GM19467 (cell line): ENCODE measurements at regions not wholly inside any gene's neighbourhood (a gene's known extent, or its start where the extent isn't known, plus 50 kb on each side); places are given as distances from the start of the nearest gene placed in this dataset.

Experiments used
- ATAC-seq: cut with Tn5 transposase; IDR thresholded peaks from one replicate; pipeline ENCODE4 v1.9.1; 2021; ENCODE audit warnings: mild to moderate bottlenecking, moderate library complexity; ENCODE audit not compliant: unreplicated experiment

DNA sequence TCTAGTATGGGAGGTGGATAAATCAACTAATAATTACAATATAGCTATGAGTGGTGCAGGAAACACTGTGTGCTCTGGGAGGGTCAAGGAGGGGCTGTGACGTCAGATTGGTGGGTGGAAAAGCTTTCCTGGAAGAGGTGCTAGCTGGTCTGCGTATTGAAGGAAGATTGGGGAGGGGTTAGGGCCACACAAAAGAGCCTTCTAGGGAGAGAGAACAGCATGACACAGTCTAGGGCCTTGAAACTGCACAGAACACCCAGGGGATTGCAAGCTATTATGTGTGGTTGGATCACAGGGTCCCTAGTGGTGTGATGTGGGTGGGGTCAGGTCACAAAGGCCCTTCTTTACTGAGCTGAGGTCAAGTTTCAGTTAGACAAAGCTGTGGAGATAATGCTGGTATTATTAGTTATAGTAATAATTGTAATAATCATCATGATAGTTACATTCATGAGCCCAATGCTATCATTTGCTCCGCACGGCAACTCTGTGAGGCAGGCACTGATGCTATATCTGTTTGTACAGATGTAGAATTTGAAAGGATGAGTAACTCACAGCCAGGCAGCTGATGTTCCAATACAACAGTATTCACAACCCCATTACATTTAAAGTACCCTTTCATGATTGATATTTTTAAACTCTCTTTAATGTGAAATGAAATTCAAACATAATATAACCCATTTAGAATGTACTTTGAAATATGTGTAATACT is 197.4 kb upstream of the IL12B start:
- ATAC-seq = no peak

DNA sequence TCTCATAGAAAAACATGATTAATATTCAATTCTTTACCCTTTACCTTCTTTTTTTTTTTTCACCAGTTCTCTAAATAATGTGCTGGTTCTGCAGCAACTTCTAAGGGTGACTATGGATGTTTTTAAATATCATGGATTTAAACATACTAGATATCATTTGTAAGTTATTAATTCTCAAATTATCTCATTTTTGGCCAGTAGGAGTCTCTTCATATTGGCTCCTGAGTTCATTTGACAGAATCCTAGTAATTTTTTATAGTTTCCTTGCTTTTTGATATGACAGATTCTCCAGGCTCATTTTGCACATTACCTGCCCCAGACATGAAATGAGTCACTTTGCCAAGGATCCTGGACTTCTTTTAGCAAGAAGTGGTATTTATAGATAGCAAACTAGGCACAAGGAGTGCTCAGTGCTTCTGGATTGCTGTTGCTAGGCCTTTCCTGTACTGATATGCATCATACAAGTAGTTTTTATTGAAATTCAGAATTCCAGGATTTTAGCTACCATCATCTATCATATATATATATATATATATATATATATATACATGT is 201.3 kb upstream of the IL12B start:
- ATAC-seq = no peak

DNA sequence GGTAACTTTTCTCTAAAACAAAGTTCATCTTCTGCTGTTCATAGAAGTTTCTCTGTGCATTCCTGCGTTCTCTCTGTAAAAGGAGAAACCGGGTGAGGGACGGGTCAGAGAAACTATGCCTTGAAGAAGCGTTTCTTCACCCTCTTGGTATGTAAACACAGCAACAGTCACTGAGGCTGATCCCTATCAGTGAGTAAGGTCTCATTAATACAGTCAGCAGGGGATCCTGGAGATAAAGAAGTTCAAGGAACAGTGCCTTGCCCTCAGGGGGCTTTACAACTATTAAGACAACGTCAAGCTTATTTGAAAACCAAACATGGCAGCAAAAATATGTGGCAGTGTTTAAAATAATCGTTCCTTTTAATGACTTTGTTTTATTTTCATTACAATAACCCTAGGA is 202.9 kb upstream of the IL12B start:
- ATAC-seq = no peak

DNA sequence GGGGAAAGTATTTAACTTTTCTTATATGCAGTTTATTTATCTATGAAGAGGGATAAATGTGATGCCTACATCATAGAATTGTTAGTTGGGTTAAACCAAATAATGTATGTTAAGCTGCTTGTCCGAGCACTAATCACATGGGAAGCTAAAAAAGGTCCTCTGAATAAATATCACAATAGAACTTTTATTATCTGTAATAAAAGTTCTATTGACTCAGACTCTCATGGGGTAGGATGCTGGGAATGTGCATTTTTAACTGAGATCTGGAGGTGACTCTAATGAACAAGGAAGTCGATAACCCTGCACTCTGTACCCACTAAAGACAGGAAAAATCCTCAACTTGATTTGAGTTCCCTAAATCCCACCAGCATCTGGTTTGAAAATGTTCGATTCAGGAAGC is 205.9 kb upstream of the IL12B start:
- no peak for ATAC-seq

DNA sequence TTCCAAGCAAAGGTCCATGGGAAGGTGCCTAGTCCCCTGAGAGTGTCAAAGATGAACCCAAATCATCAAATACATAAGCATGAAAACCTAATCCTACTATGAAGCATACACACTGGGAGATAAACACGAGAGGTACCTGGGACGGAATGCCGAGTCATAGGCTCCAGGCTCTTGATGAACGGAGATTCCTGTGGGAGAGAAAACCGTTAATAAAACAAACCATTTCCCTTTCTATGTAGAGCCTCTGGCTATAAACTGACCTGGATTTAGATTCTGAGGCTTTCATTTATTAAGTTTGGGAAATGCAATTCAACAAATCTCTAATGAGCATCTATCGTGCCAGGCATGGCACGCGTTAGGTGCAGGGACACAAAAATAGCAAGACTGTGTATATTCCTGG is 206.4 kb upstream of the IL12B start:
- ATAC-seq = no peak

DNA sequence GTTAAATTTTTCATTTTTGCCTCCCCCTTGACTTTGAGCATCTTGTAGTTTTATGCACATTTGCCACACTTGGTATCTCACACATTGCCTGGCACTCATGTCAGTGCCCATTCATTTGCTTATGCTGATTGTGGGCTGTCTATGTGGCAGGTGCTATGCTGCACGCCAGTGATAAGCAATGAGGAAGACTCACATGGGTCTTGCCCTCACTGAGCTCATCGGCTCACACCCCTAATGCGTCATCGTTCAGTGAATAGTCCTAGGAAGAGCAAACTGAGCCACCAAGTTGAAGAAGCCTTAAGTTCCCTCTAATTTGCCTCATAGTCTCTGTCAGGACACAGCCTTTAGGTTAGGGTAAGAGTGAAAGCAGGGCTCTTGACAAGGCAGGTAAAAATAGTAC is 209.4 kb upstream of the IL12B start:
- ATAC-seq = no peak

DNA sequence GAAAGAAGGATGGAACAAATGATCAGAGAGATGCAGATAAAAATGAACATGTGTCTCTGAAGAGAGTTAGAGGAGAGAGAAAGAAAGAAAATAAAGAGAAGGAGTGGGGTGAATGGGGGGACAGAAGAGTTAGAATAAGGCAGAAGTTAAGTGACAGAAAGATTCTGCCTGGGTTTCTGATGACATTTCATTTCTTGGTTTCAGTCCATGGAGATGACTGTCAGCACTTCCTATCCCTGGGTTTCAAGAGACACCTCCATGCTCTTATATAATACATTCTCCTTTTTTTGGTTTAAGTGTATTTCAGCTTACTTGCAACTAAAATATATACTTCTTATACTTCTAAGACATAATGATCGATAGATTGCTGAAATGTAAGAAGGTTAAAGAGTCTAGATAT is 213.0 kb upstream of the IL12B start:
- ATAC-seq = no peak

DNA sequence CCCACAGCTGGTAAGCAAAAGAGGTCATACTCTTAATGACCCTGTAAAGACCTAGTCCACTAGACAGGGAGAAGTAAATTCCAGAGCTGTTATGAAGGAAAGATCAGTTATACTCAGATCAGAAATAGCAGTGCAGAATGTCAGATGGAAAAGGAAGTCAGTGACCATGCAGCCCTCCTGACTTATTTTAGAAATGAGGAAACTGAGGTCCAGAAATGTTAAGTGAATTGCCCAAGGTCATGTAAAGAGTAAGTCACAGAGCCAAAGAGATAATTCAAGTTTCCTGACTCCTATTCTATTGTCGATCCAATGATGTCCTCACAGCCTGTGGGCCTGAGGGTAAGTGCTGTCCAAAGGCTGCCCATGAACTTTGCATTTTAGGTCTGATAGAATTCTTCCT is 214.9 kb upstream of the IL12B start:
- ATAC-seq = no peak

DNA sequence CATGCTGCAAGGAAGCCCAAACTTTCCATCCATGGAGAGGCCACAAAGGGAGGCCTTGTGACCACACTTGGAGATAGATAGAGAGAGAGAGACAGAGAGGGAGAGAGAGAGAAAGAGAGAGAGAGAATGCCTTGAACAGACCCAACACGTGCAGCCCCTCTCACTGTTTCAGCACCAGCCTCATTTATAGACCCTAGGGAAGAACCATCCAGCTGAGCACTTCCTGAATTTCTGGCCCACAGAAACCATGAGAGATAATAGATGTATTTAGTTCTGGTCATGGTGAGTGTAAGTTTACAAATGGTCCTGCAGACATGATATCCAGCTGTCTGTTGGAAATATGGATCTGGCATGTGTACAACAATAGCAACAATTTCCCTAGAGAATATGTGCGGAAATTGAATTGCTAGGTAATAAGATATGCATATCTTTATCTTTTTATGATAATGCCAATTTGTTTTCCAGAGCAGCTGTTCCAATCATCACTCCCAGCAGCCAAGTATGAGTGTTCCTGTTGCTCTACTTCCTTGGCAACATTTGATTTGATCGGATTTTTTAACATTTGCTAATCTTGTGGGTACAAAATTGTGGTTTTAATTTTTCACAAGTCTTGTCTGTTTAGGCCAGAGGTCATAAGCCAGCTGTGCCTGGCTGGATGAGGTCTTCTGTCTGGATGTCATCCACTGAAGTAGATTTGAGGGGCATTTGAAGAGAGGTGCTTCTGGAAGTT is 217.3 kb upstream of the IL12B start:
- no peak for ATAC-seq

DNA sequence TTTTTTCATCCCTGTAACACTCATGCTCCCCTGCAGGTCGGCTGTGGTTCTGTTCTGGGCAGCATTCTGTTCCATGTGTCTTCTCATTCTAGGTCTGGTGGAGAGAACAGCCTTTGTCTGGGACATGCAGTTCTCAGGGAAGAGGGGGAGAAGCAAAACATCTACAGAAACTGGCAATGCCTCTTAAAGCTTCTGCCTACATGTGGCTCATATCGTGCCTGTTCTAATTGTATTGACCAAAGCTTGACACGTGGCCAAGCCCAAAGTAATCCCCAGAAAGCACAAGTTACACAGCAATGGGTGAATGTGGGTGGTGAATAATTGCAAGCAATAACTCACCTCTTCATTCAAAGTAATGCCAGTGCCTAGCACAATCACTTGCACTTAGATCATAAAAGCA is 218.2 kb upstream of the IL12B start:
- ATAC-seq = no peak

DNA sequence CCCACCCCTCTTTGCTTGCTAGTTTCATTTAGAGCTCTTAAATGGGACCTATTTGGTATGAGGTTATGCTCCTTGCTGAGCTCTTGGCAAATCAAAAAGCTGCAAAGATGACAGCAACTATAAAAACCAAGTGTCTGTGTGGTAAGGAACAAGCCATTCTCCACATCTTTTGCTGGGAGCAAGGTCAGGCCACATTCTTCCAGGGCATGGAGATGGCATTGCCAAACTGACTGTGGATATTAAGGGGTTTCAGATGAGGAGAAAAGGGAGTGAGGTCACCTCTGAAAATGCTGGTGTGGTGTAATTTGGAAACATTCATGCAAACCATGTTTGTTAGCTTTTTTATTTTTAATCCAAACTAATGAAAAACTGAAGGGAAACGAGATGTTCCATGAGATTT is 218.8 kb upstream of the IL12B start:
- no peak for ATAC-seq

DNA sequence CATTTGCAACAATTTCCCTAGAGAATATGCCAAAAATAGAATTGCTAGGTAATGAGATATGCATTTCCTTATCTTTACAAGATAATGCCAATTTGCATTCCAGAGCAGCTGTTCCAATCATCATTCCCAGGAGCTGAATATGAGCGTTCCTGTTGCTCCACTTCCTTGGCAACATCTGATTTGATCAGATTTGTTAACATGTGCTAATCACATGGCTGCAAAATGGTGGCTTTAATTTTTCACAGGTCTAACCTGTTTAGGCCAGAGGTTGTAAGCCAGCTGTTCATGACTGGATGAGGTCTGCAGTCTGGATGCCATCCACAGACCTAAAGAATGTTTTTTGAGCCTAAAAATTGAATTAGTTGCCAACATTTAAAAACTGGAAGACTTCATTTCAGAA is 220.7 kb upstream of the IL12B start:
- ATAC-seq = no peak

DNA sequence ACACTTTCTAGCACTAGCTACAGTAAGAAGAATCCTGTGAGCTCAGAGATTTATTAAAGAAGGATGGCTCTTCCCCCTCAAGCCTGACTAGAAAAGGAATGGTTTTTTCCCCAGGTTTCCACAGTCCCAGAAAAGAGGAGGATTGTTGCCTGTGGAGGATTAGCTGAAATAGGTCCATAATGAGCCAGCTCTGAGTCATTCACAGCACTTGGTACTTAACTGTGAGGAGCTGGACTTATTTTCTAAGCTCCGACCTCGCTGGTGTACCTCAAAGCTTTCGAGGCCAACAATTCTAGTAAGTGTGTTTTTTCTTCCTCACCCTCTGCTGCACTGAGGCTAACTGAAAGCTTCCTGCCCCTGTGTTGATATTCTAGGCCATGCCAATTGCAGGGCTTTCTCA is 222.5 kb upstream of the IL12B start:
- ATAC-seq = no peak

DNA sequence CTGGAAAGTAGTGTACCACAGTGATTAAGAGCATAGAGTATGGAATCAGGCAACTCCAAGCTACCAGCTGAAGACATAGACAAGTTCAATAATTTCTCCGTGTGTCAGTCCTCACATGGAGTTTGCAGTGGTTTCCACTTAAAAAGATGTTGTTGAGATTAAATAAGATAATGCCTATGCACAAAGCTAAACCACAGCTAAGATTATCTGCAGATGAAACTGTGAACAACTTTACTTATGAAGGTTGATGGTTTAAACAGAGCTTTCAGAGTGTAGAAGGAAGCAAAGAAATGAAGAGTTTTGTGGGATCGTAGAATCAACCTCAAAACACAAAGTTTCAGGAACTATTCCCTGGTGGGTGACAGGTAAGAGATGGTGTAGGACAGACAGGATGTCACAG is 223.5 kb upstream of the IL12B start:
- no peak for ATAC-seq

DNA sequence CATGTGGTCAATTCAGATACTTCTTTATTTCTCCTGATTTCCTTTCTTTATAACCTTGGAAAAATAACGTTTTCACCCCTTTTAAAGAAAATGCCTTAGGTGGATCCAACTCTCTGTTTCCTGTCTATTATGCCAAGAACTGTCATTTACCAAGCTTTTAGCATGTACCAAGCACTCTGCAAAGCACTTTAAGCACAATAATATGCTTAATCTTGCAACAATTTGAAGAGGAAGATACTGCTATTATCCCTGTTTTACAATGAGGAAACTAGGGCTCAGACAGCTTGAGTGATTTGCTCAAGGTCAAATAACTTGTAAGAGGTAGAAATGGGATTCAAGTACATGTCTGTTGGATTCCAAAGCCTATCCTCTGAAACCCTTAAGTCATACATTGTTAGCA is 224.8 kb upstream of the IL12B start:
- ATAC-seq = no peak

DNA sequence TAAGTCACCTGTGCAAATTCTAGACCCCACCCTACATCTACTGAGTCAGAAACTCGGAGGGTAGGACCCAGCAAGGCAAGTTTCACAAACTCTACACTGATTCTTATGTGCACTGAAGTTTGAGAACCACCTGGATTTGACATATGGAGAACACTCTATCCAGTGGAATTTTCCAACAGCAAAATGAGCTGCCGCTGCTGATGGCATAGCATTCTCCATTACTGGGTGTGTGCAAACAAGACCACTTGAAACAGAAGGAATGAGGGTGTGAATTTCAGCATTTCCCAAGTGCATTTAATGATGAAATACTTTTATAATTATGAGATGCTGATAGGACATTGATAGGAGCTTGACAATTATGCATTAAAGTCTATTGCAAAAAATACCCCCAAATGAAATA is 229.1 kb upstream of the IL12B start:
- ATAC-seq = no peak

DNA sequence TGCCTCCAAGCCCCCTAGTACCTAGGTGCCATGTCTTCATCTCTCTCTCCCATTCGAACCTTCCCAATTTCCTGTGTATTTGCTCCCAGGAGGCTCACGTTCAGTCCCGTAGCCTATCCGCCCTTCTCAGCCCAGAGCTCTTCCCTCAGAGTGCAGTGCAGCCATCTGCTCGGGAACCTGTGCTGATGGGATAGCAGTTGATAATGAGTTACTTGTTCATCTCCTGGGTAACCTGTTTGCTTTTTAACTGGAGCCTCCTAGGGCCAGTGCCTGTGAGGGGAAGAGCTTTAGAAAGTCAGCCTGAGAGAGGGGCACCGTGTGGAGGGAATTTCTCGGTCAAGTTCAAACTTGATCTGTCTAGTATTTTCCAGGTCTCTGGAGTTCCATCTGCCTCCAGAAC is 229.8 kb upstream of the IL12B start:
- ATAC-seq = no peak

DNA sequence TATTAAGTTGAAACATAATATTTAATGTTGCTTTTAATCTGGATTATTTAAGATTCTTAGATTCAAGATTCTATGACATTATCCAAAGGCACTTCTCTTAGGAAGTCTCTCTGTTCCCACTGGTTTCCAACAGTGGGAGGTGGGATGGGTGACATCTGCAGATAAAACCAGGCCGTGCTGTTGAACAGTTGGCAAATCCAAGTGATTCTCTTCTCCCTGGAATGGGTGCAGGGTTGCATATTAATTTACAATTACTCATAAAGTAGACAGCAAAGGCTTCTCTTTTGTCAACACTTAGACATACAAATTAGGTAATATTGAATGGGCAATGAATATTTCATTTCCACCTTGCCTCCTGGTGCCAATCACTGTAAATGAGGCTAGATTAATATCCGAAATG is 233.7 kb upstream of the IL12B start:
- ATAC-seq = no peak

DNA sequence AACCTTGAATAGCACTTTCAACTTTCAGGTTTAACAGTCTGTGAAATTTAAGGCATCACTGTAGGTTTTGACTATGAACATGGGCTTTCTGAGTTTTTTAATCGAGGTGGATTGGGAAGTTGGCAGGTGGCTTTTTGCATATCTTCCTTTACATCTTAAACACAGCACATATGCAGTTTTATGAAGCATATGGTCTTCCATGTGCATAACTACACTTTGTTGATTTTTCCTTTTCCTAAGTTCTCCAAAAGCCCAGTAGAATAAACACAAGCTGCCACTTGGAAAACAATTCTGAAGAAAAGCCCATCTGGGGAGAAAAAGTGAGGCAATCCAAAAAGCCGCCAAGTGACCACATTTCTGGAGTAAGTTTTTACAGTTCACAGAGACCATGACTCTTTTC is 236.5 kb upstream of the IL12B start:
- no peak for ATAC-seq

DNA sequence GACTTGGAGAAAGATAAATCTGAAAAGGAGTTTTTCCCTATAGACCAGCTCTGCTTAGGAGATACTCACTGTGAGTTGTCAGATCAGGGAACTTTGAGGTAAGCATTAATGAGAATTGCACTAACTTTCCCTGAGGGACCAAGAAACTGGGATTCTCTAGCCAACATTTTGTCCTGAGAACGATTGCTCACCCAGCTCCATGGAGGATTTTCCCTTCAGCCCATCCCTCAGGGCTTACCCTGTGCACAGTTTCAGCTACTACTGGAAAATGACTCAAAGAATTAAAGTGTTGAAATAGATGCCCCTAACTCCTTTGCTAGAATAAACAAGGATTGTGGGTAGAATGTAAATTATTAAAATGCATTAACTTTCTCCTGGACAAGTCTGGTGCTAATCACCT is 237.2 kb upstream of the IL12B start:
- no peak for ATAC-seq

DNA sequence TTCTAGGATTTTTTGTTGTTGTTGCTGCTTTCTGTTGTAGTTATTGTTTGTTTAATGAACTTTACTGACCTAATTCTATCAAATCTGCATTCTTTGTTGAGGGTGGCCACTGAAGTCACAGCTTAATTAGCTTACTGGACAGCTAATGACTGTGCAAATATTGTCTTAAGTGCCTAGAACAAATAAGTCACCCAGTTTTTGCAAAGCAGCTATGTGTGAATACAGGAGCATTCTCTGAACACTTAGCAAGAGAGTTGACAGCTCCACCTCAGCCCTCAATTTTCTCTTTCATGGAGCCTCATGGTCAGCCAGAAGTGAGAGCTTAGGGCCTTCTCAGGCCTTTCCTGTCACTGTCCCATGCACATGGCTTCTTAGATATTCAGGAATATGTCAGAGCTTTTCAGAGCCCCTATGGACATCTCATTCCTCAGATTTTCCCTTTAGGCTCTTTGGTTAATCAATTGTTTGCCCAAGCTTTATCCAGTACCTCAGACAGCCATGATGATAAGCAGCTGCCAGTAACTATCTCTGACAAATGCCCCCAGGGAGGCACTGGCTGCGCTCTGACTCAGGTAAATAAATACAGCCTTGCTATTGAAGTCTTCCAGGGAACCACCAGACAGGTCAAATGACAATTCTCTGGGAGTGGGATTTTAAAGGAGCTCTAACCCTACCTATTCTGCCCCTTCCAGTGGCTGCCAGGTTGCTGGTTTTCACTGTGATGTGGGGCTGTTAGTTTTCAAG is 241.4 kb upstream of the IL12B start:
- no peak for ATAC-seq

DNA sequence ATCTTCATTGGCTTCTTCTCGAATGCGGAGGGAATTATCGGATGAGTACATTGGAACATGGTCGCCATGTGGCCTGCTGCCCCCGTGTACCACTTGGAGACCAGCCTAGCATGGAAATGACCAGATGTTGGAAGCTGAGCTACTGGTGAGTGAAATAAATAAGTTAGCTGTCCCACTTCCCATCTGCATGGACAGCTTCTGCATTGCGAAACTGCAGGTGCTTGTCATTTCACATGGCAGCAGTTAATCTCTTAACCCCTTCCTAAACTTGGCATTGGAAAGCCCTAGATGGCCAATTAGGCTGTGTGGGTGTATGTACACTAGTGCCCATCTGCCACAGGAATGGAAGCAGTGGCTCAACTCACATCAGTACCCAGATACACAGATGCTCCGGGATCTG is 246.6 kb upstream of the IL12B start:
- no peak for ATAC-seq
